Coronary artery (tissue), 2 donors: ENCODE measurements at regions not wholly inside any gene's neighbourhood (a gene's known extent, or its start where the extent isn't known, plus 50 kb on each side); places are given as distances from the start of the nearest gene placed in this dataset.
"Not testable (repeated sequence)": the region's sequence is repeated elsewhere in the genome, so short reads cannot be mapped to it uniquely, and the experiment has no call there.

Source experiments
- DNase-seq: peaks from one replicate; pipeline ENCODE4 v3.0.0-alpha.2; 2017; ENCODE audit warnings: low spot score
- H3K27ac ChIP-seq, 2 donors: fragments of 200-600 bp; sonication (generic); one replicate each; pipeline ENCODE4 v1.5.1; 2016 to 2019
- H3K4me3 ChIP-seq: fragments of 200-600 bp; sonication (generic); 2 replicates; pipeline ENCODE4 v1.5.1; 2016; ENCODE audit warnings: mild to moderate bottlenecking, moderate library complexity
- CTCF ChIP-seq: fragments of 200-600 bp; sonication (generic); IDR thresholded peaks from one replicate; pipeline ENCODE4 v1.5.1; 2019; ENCODE audit warnings: antibody characterized with exemption

DNA sequence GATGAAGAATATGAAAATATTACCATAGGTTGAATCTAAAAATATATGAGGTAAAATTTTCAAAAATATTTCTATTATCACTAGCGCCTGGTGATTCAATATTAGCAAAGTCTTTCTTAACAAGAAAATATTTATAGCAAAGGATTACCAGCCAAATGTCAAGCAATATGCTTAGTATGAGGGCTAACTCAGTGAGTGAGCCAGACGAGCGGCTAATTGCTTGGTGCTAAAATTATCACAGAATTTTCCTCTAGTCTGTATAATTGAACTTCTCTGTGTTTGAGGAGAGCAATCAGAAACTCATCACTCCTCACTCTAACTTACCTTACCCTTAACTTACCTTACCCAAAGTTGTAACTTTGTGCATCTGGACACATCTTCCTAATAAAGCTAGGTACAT lies 304.9 kb upstream of the PRR16 start:
- TF ChIP-seq CTCF, result no peak
- Histone ChIP-seq H3K4me3 (no peak overlapping the region), H3K27ac (no peak overlapping the region)
- DNase-seq, result no peak

- no peak for TF ChIP-seq CTCF
- Histone ChIP-seq H3K27ac (no peak overlapping the region), H3K4me3 (no peak overlapping the region)
- DNase-seq, result no peak
These were observed 303.8 kb upstream of the PRR16 start for GRCh38 chr5:120160124-120160895.

- Histone ChIP-seq H3K4me3 (no peak overlapping the region), H3K27ac (no peak overlapping the region)
- no peak for DNase-seq
- no peak for TF ChIP-seq CTCF
These were observed 301.8 kb upstream of the PRR16 start for GRCh38 chr5:120162321-120162720.

DNA sequence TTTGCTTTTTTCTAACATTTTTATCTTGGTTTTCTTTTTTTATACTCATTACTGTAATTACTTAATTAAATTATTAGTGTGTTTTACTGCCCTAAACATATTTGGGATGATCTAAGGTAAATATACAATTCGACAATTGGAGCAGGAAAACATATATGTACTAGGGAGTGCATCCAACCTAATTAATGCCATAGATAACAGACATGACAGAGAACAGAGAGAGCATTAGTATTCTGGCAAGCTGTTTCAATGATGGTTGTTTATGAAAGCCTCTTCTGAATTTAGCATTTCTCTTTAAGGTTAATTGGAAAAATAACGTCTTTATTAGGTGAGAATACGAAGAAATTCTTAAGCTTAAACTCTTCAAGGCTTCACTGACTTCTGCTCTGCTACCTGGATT lies 300.1 kb upstream of the PRR16 start:
- no peak for TF ChIP-seq CTCF
- DNase-seq, result no peak
- no peak overlapping the region for H3K27ac ChIP-seq
- H3K4me3 ChIP-seq, result no peak overlapping the region

- no peak for DNase-seq
- no peak overlapping the region for H3K27ac ChIP-seq
These were observed 299.1 kb upstream of the PRR16 start for GRCh38 chr5:120164986-120165385.

GRCh38 chr5:120173125-120173524 lies 291.0 kb upstream of the PRR16 start:
- no peak overlapping the region for H3K4me3 ChIP-seq
- DNase-seq, result no peak
- no peak for TF ChIP-seq CTCF
- no peak overlapping the region for H3K27ac ChIP-seq

More at GRCh38 chr5:120164986-120165385, 299.1 kb upstream of the PRR16 start:
- no peak overlapping the region for H3K4me3 ChIP-seq
- TF ChIP-seq CTCF, result no peak

- no peak for TF ChIP-seq CTCF
- Histone ChIP-seq H3K4me3 (no peak overlapping the region), H3K27ac (no peak overlapping the region)
- DNase-seq, result no peak
These were observed 290.0 kb upstream of the PRR16 start for GRCh38 chr5:120174089-120174488.

DNA sequence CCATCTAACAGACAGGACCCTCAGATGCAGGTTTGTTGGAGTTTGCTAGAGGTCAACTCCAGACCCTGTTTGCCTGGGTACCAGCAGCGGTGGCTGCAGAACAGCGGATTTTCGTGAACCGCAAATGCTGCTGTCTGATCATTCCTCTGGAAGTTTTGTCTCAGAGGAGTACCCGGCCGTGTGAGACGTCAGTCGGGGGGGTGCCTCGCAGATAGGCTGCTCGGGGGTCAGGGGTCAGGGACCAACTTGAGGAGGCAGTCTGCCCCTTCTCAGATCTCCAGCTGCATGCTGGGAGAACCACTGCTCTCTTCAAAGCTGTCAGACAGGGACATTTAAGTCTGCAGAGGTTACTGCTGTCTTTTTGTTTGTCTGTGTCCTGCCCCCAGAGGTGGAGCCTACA lies 282.9 kb upstream of the PRR16 start:
- H3K4me3 ChIP-seq, DNase-seq, H3K27ac ChIP-seq: not testable (repeated sequence)

- H3K27ac ChIP-seq, H3K4me3 ChIP-seq, DNase-seq: not testable (repeated sequence)
These were observed 269.4 kb upstream of the PRR16 start for GRCh38 chr5:120194650-120195049.
